H1 (cell line): ENCODE measurements at regions not wholly inside any gene's neighbourhood (a gene's known extent, or its start where the extent isn't known, plus 50 kb on each side); places are given as distances from the start of the nearest gene placed in this dataset.

ENCODE experiments used
- CTCF ChIA-PET: fragments of 300-600 bp; sonication (Branson Sonifier 250); formaldehyde crosslinking; loops from one replicate; lab custom pipeline; 2021; ENCODE audit not compliant: partially characterized antibody; lab: Charles Lee
- POLR2A ChIA-PET: fragments of 300-600 bp; sonication (Branson Sonifier 250); formaldehyde crosslinking; loops from one replicate; lab custom pipeline; 2021; ENCODE audit warnings: inconsistent platforms; ENCODE audit not compliant: partially characterized antibody; lab: Charles Lee
- DNase-seq, 2 experiments: peaks; one replicate each; pipeline versions ENCODE4 v3.0.0 to v3.0.0-alpha.2; 2010 to 2022; ENCODE audit warnings: low spot score in 2 of 2, low read depth in 1 of 2, mixed read lengths in 1 of 2
- FAIRE-seq: peaks from 2 replicates; lab custom pipeline; 2011; peaks lifted over from hg19 to GRCh38; lab: Jason Lieb, UNC
- H2AFZ ChIP-seq: 2 replicates; pipeline ENCODE4 v1.8.1; 2012; ENCODE audit warnings: low read length, inconsistent platforms
- H2AK5ac ChIP-seq: 2 replicates; pipeline ENCODE4 v1.6.1; 2013; ENCODE audit warnings: low read depth, low read length
- H2BK120ac ChIP-seq: replicated peaks from 2 replicates; pipeline ENCODE3; 2013; ENCODE audit warnings: low read depth, low read length, inconsistent platforms
- H2BK12ac ChIP-seq: 2 replicates; pipeline ENCODE4 v1.6.1; 2013; ENCODE audit warnings: low read depth, low read length
- H2BK15ac ChIP-seq: 2 replicates; pipeline ENCODE4 v1.6.1; 2013; ENCODE audit warnings: low read length
- H2BK20ac ChIP-seq: 2 replicates; pipeline ENCODE4 v1.6.1; 2013; ENCODE audit warnings: low read length
- H2BK5ac ChIP-seq: 2 replicates; pipeline ENCODE4 v1.6.1; 2013; ENCODE audit warnings: low read depth, low read length
- H3K14ac ChIP-seq: 2 replicates; pipeline ENCODE4 v1.6.1; 2013; ENCODE audit warnings: inconsistent platforms; ENCODE audit not compliant: insufficient read length
- H3K18ac ChIP-seq: 2 replicates; pipeline ENCODE4 v1.6.1; 2013; ENCODE audit warnings: low read length; ENCODE audit errors: extremely low read depth
- H3K23ac ChIP-seq: 2 replicates; pipeline ENCODE4 v1.6.1; 2013; ENCODE audit warnings: inconsistent platforms; ENCODE audit not compliant: insufficient read length
- H3K23me2 ChIP-seq: 2 replicates; pipeline ENCODE4 v1.6.1; 2013; ENCODE audit warnings: low read depth, low read length
- H3K27ac ChIP-seq: 2 replicates; pipeline ENCODE4 v1.6.1; 2011; ENCODE audit warnings: low read depth, low read length, inconsistent platforms
- H3K27me3 ChIP-seq, 4 experiments: replicated peaks in 1 of 4; 1 replicate in 1 of 4; 2 replicates in 3 of 4; pipeline versions ENCODE4 v1.6.1 to v1.8.1; 2011 to 2013; ENCODE audit warnings: low read length in 3 of 4, mild to moderate bottlenecking in 3 of 4, inconsistent platforms in 2 of 4, mixed read lengths in 2 of 4, moderate library complexity in 1 of 4; ENCODE audit not compliant: control insufficient read depth in 3 of 4, insufficient read depth in 3 of 4; ENCODE audit errors: extremely low read depth in 1 of 4
- H3K36me3 ChIP-seq, 4 experiments: 2 replicates each; pipeline versions ENCODE4 v1.6.1 to v1.8.1; 2011 to 2013; ENCODE audit warnings: mild to moderate bottlenecking in 4 of 4, low read length in 3 of 4, moderate library complexity in 2 of 4, control low read depth in 1 of 4, inconsistent platforms in 1 of 4; ENCODE audit not compliant: insufficient read depth in 4 of 4, control insufficient read depth in 2 of 4
- H3K4ac ChIP-seq: replicated peaks from 2 replicates; pipeline ENCODE3; 2013; ENCODE audit warnings: low read length, low read depth, mixed read lengths, inconsistent platforms; ENCODE audit not compliant: insufficient read length
- H3K4me1 ChIP-seq, 4 experiments: replicated peaks in 1 of 4; 1 replicate in 1 of 4; 2 replicates in 3 of 4; pipeline versions ENCODE4 v1.6.1 to v1.8.1; 2011 to 2013; ENCODE audit warnings: low read length in 3 of 4, inconsistent platforms in 2 of 4, mixed read lengths in 1 of 4; ENCODE audit not compliant: insufficient read depth in 4 of 4, control insufficient read depth in 3 of 4
- H3K4me2 ChIP-seq, 2 experiments: 2 replicates each; pipeline versions ENCODE4 v1.6.1 to v1.8.1; 2011 to 2013; ENCODE audit warnings: low read depth in 2 of 2, low read length in 2 of 2, control low read depth in 1 of 2, inconsistent platforms in 1 of 2, mild to moderate bottlenecking in 1 of 2; ENCODE audit not compliant: insufficient read depth in 1 of 2
- H3K4me3 ChIP-seq, 4 experiments: fragments of 200-600, 300-600 bp in 1 of 4; sonication (generic), shearing (Covaris generic), sonication (Bioruptor Twin) in 1 of 4; 2 replicates each; pipeline versions ENCODE4 v1.5.1 to v1.8.1; 2011 to 2016; ENCODE audit warnings: low read length in 4 of 4, low read depth in 3 of 4, control low read depth in 2 of 4, inconsistent platforms in 2 of 4, mild to moderate bottlenecking in 2 of 4, mixed read lengths in 1 of 4, moderate library complexity in 1 of 4; ENCODE audit not compliant: insufficient read depth in 2 of 4; ENCODE audit errors: extremely low read depth in 1 of 4
- H3K56ac ChIP-seq: replicated peaks from 2 replicates; pipeline ENCODE3; 2013; ENCODE audit warnings: low read depth, mild to moderate bottlenecking, mixed read lengths, low read length, inconsistent platforms; ENCODE audit not compliant: insufficient read length
- H3K79me1 ChIP-seq: 2 replicates; pipeline ENCODE4 v1.6.1; 2013; ENCODE audit warnings: low read depth, low read length, control low read depth
- H3K79me2 ChIP-seq, 2 experiments: 2 replicates each; pipeline versions ENCODE4 v1.6.1 to v1.8.1; 2012 to 2013; ENCODE audit warnings: low read length in 2 of 2, mild to moderate bottlenecking in 2 of 2, inconsistent platforms in 1 of 2; ENCODE audit not compliant: insufficient read depth in 2 of 2, control insufficient read depth in 1 of 2
- H3K9ac ChIP-seq, 4 experiments: replicated peaks in 1 of 4; 1 replicate in 1 of 4; 2 replicates in 3 of 4; pipeline versions ENCODE4 v1.6.1 to v1.8.1; 2011 to 2013; ENCODE audit warnings: low read depth in 3 of 4, low read length in 3 of 4, control low read depth in 2 of 4, mild to moderate bottlenecking in 2 of 4, moderate library complexity in 2 of 4, inconsistent platforms in 1 of 4; ENCODE audit errors: extremely low read depth in 1 of 4
- H3K9me3 ChIP-seq, 2 experiments: 2 replicates each; pipeline versions ENCODE4 v1.6.1 to v1.8.1; 2012 to 2013; ENCODE audit warnings: mild to moderate bottlenecking in 2 of 2, moderate library complexity in 2 of 2, control low read depth in 1 of 2, inconsistent platforms in 1 of 2, low read depth in 1 of 2, low read length in 1 of 2, mixed read lengths in 1 of 2; ENCODE audit not compliant: insufficient read depth in 2 of 2
- H4K20me1 ChIP-seq, 2 experiments: replicated peaks in 1 of 2; 2 replicates each; pipeline versions ENCODE3 to v1.8.1; 2011 to 2013; ENCODE audit warnings: inconsistent platforms in 2 of 2, low read length in 2 of 2, mild to moderate bottlenecking in 1 of 2; ENCODE audit not compliant: insufficient read depth in 2 of 2, control insufficient read depth in 1 of 2
- H4K5ac ChIP-seq: 2 replicates; pipeline ENCODE4 v1.6.1; 2013; ENCODE audit warnings: low read length, low read depth, mixed read lengths, inconsistent platforms; ENCODE audit not compliant: insufficient read length
- H4K8ac ChIP-seq: 2 replicates; pipeline ENCODE4 v1.8.0; 2013; ENCODE audit warnings: mild to moderate bottlenecking, moderate library complexity, low read length, inconsistent platforms; ENCODE audit not compliant: insufficient read depth; ENCODE audit errors: extremely low read depth
- H4K91ac ChIP-seq: replicated peaks from 2 replicates; pipeline ENCODE3; 2013; ENCODE audit warnings: low read length, mixed read lengths, inconsistent platforms; ENCODE audit not compliant: insufficient read length
- ATF3 ChIP-seq: IDR thresholded peaks from 2 replicates; pipeline ENCODE4 v1.6.1; 2011; ENCODE audit warnings: low read depth, mild to moderate bottlenecking, low read length; ENCODE audit not compliant: insufficient read depth
- CREB1 ChIP-seq: IDR thresholded peaks from 2 replicates; pipeline ENCODE4 v1.6.1; 2012; ENCODE audit warnings: inconsistent platforms
- GABPA ChIP-seq: IDR thresholded peaks from 2 replicates; pipeline ENCODE4 v1.6.1; 2011; ENCODE audit warnings: mild to moderate bottlenecking, low read length, moderate library complexity, borderline replicate concordance; ENCODE audit not compliant: insufficient read depth
- HDAC6 ChIP-seq: IDR thresholded peaks from one replicate; pipeline ENCODE4 v1.7.1; 2012; ENCODE audit warnings: low read depth, mild to moderate bottlenecking, inconsistent platforms, low read length, moderate library complexity
- NANOG ChIP-seq: IDR thresholded peaks from 2 replicates; pipeline ENCODE4 v1.6.1; 2011; ENCODE audit warnings: low read length, low read depth, mild to moderate bottlenecking, inconsistent platforms; ENCODE audit not compliant: insufficient read depth, poor library complexity, severe bottlenecking
- SIN3A ChIP-seq, 2 experiments: IDR thresholded peaks in 1 of 2; conservative IDR thresholded peaks in 1 of 2; 2 replicates each; pipeline ENCODE4 v1.6.1; 2011 to 2012; ENCODE audit warnings: low read length in 2 of 2, improper control_type of control experiment in 1 of 2, low read depth in 1 of 2, mild to moderate bottlenecking in 1 of 2
- SUZ12 ChIP-seq: fragments of 200-600 bp; sonication (generic); IDR thresholded peaks from 2 replicates; pipeline ENCODE4 v1.6.1; 2012; ENCODE audit warnings: mild to moderate bottlenecking, inconsistent platforms, low read length, moderate library complexity, mixed read lengths
- TAF1 ChIP-seq: IDR thresholded peaks from 2 replicates; pipeline ENCODE4 v1.6.1; 2011; ENCODE audit warnings: mild to moderate bottlenecking, low read depth, low read length
- TCF12 ChIP-seq: IDR thresholded peaks from 2 replicates; pipeline ENCODE4 v1.6.1; 2011; ENCODE audit warnings: low read depth, mild to moderate bottlenecking, low read length
- TEAD4 ChIP-seq: IDR thresholded peaks from 2 replicates; pipeline ENCODE4 v1.6.1; 2012; ENCODE audit warnings: low read depth, low read length, inconsistent platforms, mixed read lengths
- WGBS, 2 experiments: shearing (Covaris generic) in 1 of 2; methylation state at CpG; one replicate each; pipeline versions ENCODE4 v1.1.6 to v1.1.7; 2013 to 2015; ENCODE audit warnings: low lambda C conversion rate in 2 of 2, mixed read lengths in 2 of 2, inconsistent platforms in 1 of 2, low coverage in 1 of 2, missing lambda C conversion rate in 1 of 2; ENCODE audit not compliant: insufficient replicate concordance in 2 of 2, insufficient coverage in 1 of 2, insufficient read length in 1 of 2; ENCODE audit errors: extremely low coverage in 1 of 2, missing lambda C conversion rate in 1 of 2; 5-methylcytosine and 5-hydroxymethylcytosine counted together
- TF ChIP-seq, protein P1 (sequence below): IDR thresholded peaks from 2 replicates; pipeline ENCODE4 v1.6.1; 2012; ENCODE audit warnings: low read length, inconsistent platforms

DNA sequence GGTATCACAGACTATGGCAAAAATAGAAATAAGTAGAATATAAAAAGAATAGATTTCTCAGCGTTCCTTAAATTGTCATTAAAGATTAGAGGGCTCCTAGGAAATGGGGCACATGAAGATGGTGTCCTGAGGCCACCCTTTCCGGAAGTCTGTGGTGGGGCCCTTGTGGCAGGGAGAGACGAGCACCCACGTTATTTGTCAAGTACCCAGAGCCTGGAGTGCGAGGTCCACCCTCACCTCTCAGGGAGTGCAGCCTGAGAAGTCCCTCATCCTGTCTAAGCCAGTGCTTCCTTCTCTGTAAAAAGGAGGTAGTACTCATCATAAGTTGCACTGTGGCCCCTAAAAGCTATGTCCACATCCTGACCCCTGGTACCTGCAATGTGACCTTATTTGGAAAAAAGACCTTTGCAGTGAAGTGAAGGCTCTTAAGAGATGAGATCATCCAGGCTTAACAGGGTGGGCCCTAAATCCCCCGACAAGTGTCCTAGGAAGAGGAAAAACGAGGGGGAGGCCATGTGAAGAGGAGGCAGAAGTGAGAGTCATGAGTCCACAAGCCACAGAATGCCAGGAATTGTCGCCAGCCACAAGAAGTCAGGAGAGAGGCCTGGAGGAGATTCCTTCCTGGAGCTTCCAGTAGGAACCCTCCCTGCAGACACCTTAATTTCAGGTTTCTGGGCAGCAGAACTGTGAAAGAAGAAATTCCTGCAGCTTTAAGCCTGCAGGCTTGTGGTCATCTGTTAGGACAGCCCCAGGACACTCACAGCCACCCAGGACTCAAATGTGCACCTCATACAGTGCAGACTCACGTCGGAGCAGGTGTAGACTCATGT lies 76.8 kb upstream of the CCND1 start:
- H2BK12ac ChIP-seq = no peak overlapping the region
- no peak overlapping the region for H3K23ac ChIP-seq
- ChIA-PET POLR2A (no interaction called here), CTCF (no interaction called here)
- H3K27ac ChIP-seq = no peak overlapping the region
- 82% methylated on average over 10 of the region's 10 CpGs; no CpG with 5 or more reads in 1 of the 2 experiments for WGBS, 2 experiments
- H4K5ac ChIP-seq = no peak overlapping the region
- no peak overlapping the region for H2BK15ac ChIP-seq
- H3K79me1 ChIP-seq = no peaks in the 10 kb centered on the region
- DNase-seq (no peak), FAIRE-seq (no peak)
- no peak overlapping the region for H3K9ac ChIP-seq
- no peaks in the 10 kb centered on the region for H4K20me1 ChIP-seq
- no peak overlapping the region for H3K18ac ChIP-seq
- H4K8ac ChIP-seq = no peak overlapping the region
- H3K23me2 ChIP-seq = no peaks in the 10 kb centered on the region
- no peak overlapping the region for H2BK20ac ChIP-seq
- H2AK5ac ChIP-seq = no peak overlapping the region
- H3K4me1 ChIP-seq = 0 out of 7 replicates have a peak, but pooled peaks cover 0 to 1% (median 0%) of the 10 kb centered on the region in 4 experiments
- H3K14ac ChIP-seq = no peak overlapping the region
- no peak overlapping the region for H3K4me3 ChIP-seq
- no peak overlapping the region for H2AFZ ChIP-seq
- H3K36me3 ChIP-seq = no peaks in the 10 kb centered on the region
- H3K27me3 ChIP-seq = no peaks in the 10 kb centered on the region
- H3K9me3 ChIP-seq = no peaks in the 10 kb centered on the region
- H2BK5ac ChIP-seq = no peak overlapping the region
- no peak overlapping the region for H2BK120ac ChIP-seq
- no peak overlapping the region for H3K56ac ChIP-seq
- H3K4me2 ChIP-seq = no peak overlapping the region
- no peak overlapping the region for H3K4ac ChIP-seq
- H3K79me2 ChIP-seq = no peaks in the 10 kb centered on the region
- no peak overlapping the region for H4K91ac ChIP-seq
- no peak for TF ChIP-seq TEAD4
- no peak for TF ChIP-seq HDAC6
- no peak for TF ChIP-seq SUZ12
- no peak for TF ChIP-seq SIN3A (conservative IDR thresholded peaks at IDR 0.05 in 1 of 2, IDR thresholded peaks at IDR 0.05 in 1 of 2; ENCODE audit: low read depth in 1 of 2, low read length in 2 of 2)
- no peak for TF ChIP-seq TCF12
- no peak for TF ChIP-seq CREB1
- TF ChIP-seq ATF3 = no peak
- no peak for TF ChIP-seq NANOG
- TF ChIP-seq GABPA = no peak
- no peak for TF ChIP-seq TAF1
- TF ChIP-seq, protein P1, sequence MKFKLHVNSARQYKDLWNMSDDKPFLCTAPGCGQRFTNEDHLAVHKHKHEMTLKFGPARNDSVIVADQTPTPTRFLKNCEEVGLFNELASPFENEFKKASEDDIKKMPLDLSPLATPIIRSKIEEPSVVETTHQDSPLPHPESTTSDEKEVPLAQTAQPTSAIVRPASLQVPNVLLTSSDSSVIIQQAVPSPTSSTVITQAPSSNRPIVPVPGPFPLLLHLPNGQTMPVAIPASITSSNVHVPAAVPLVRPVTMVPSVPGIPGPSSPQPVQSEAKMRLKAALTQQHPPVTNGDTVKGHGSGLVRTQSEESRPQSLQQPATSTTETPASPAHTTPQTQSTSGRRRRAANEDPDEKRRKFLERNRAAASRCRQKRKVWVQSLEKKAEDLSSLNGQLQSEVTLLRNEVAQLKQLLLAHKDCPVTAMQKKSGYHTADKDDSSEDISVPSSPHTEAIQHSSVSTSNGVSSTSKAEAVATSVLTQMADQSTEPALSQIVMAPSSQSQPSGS = no peak
